ENCODE measurements at regions not wholly inside any gene's neighbourhood (a gene's known extent, or its start where the extent isn't known, plus 50 kb on each side); places are given as distances from the start of the nearest gene placed in this dataset.

DNA sequence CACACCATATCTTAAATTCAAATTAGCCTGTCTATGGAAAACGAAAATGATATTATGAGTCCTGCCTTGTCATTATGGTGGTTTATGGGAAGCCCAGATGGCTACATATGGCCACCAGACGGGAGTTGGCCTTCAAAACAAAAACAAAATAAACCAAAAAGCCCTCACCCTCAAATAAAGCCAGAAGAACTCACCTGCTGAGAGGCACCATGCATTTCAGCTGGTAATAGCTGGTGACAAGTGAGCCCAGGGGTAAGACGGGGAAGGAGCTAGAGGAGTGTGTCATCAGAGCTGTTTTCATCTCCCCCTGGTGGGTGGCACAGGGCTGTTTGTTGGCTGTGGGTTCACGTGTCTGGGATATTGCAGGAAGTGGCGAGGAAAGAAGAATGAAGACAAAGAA lies 152.9 kb downstream of the EFNB2 start:
- DNase-seq (ENCODE audit: low read depth) = no peak

GRCh38 chr13:106381091-106381490 lies 154.4 kb downstream of the EFNB2 start:
- CTCF ChIA-PET = interaction anchor here (1.5 kb wide), 1 partner anchor 9 kb away, joined by 3 read pairs; no protein-coding TSS in a partner anchor
- H3K36me3 ChIP-seq (ENCODE audit: control insufficient read depth, insufficient read depth, low read length) = no peaks in the 10 kb centered on the region
- H3K4me3 ChIP-seq (ENCODE audit: low read depth, low read length) = no peak overlapping the region
- H3K27me3 ChIP-seq (ENCODE audit: control insufficient read depth, insufficient read depth, low read length) = no peaks in the 10 kb centered on the region
- no peak for DNase-seq (ENCODE audit: low read depth)
- POLR2A ChIA-PET = no interaction called here
- TF ChIP-seq CTCF (IDR thresholded peaks at IDR 0.05; ENCODE audit: insufficient read depth, low read depth, low read length) = no peak

More for the DNA sequence above, 152.9 kb downstream of the EFNB2 start:
- ChIA-PET CTCF (interaction anchor here (1.5 kb wide), 1 partner anchor 7 kb away, joined by 3 read pairs; no protein-coding TSS in a partner anchor), POLR2A (no interaction called here)
- TF ChIP-seq CTCF (IDR thresholded peaks at IDR 0.05; ENCODE audit: insufficient read depth, low read depth, low read length) = no peak
- Histone ChIP-seq H3K36me3 (ENCODE audit: control insufficient read depth, insufficient read depth, low read length) (no peaks in the 10 kb centered on the region), H3K4me3 (ENCODE audit: low read depth, low read length) (no peak overlapping the region), H3K27me3 (ENCODE audit: control insufficient read depth, insufficient read depth, low read length) (no peaks in the 10 kb centered on the region)

GRCh38 chr13:106377931-106378662 lies 157.4 kb downstream of the EFNB2 start:
- Histone ChIP-seq H3K4me3 (ENCODE audit: low read depth, low read length) (no peak overlapping the region), H3K36me3 (ENCODE audit: control insufficient read depth, insufficient read depth, low read length) (no peaks in the 10 kb centered on the region)
- CTCF ChIA-PET = no interaction called here

DNA sequence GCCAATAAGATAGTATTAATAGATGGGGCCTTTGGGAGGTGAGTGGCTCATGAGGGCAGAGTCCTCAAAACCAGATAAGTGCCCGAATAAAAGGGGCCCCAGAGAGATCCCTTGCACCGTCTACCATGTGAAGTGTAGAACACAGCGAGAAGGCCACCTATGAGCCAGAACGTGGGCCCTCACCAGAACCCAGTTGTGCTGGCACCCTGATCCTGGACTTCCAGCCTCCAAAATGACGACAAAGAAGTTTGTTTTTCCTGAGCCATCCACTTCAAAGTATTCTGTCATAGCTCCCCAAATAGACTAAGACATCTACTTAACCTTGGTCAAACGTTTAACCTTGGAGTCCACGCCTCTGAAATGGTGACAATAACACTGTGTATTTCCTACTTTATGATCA lies 158.1 kb downstream of the EFNB2 start:
- TF ChIP-seq CTCF (IDR thresholded peaks at IDR 0.05; ENCODE audit: insufficient read depth, low read depth, low read length) = no peak
- Histone ChIP-seq H3K36me3 (ENCODE audit: control insufficient read depth, insufficient read depth, low read length) (no peaks in the 10 kb centered on the region), H3K4me3 (ENCODE audit: low read depth, low read length) (no peak overlapping the region), H3K27me3 (ENCODE audit: control insufficient read depth, insufficient read depth, low read length) (no peaks in the 10 kb centered on the region)
- ChIA-PET CTCF (no interaction called here), POLR2A (no interaction called here)
- no peak for DNase-seq (ENCODE audit: low read depth)

More at GRCh38 chr13:106377931-106378662, 157.4 kb downstream of the EFNB2 start:
- POLR2A ChIA-PET = no interaction called here
- H3K27me3 ChIP-seq (ENCODE audit: control insufficient read depth, insufficient read depth, low read length) = no peaks in the 10 kb centered on the region
- TF ChIP-seq CTCF (IDR thresholded peaks at IDR 0.05; ENCODE audit: insufficient read depth, low read depth, low read length) = no peak
- no peak for DNase-seq (ENCODE audit: low read depth)

GRCh38 chr13:106376401-106377112 lies 158.9 kb downstream of the EFNB2 start:
- Histone ChIP-seq H3K27me3 (ENCODE audit: control insufficient read depth, insufficient read depth, low read length) (no peaks in the 10 kb centered on the region), H3K36me3 (ENCODE audit: control insufficient read depth, insufficient read depth, low read length) (no peaks in the 10 kb centered on the region), H3K4me3 (ENCODE audit: low read depth, low read length) (no peak overlapping the region)
- DNase-seq (ENCODE audit: low read depth) = peak; percentile 82
- ChIA-PET CTCF (no interaction called here), POLR2A (no interaction called here)
- TF ChIP-seq CTCF (IDR thresholded peaks at IDR 0.05; ENCODE audit: insufficient read depth, low read depth, low read length) = no peak

Measured in BJ (cell line).